Stimulated activated CD8-positive, alpha-beta memory T cell treated with anti-CD3 and anti-CD28 coated beads, Interleukin-15, amount 100 ng/mL, for 4 hours (primary cell): ENCODE measurements at regions not wholly inside any gene's neighbourhood (a gene's known extent, or its start where the extent isn't known, plus 50 kb on each side); places are given as distances from the start of the nearest gene placed in this dataset.

ENCODE experiments used
- DNase-seq, 2 donors: peaks; one replicate each; pipeline ENCODE4 v3.0.0-alpha.2; 2020; ENCODE audit warnings: low read depth in 2 of 2

DNA sequence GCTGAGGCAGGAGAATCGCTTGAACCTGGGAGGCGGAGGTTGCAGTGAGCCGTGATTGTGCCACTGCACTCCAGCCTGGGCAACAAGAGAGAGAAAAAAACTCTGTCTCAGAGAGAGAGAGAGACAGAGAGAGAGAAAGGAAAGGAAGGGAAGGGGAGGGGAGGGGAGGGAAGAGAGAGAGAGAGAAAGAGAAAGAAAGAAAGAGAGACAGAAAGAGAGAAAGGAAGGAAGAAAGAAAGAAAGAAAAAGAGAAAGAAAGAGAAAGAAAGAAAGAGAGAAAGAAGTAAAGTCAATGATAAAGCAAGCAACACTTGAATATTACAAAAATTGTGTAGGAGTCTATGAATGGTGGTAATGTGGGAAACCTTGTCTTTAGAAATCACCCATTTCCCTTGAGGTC lies 133.6 kb upstream of the MSX2 start:
- DNase-seq: no peak

DNA sequence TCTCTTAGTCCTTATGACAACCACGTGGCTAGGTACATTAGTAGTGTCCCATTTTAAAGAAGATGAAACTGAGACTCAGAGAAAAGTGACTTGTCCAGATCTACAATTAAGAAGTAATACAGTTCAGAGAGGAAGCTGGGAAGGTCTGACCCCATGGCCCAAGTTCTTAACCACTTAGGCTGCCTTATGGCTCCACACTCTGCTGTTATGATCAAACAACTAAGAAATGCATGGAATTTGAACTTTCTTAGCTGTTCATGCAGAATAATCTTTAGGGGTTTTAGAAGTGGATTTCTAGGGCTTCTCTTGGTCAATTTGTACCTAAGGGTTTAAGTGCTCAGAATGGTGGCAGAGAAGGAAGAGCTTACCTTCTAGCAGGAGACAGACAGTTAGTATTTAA lies 128.0 kb upstream of the MSX2 start:
- no peak for DNase-seq

DNA sequence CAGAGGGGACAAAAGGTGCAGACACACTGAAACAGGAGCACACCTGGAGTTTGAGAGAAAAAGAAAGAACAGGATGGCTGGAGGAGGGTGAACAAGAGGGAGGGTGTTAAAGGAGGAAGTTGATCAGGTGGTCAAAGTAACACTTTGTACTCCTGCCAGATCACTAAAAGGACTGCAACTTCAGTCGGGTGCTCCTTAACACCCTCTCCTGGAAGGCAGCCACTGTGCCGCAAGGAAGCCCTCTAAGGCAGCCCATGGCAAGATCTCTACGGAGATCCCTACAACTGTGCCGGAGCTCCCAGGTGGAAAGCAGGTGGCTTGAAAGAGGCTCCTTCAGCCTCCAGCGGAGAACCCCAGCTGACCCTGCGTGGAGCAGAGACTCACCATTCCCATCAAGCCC lies 124.4 kb upstream of the MSX2 start:
- DNase-seq: no peak

DNA sequence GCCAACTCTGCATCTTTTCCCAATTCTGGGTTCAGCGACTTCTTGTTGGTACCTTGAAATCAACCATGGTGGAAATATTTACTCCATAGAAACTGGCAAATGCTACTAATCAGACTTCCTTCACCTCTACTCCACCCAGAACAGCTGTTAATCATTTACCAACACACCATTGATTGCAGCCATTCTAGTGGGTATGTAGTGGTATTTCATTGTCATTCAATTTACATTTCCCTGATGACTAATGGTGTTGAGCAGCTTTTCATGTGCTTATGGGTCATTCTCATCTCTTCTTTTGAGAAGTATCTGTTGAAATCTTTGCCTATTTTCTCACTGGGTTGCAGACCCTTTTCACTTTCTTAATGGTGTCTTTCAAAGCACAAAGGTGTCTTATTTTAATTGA lies 122.4 kb upstream of the MSX2 start:
- DNase-seq: no peak

DNA sequence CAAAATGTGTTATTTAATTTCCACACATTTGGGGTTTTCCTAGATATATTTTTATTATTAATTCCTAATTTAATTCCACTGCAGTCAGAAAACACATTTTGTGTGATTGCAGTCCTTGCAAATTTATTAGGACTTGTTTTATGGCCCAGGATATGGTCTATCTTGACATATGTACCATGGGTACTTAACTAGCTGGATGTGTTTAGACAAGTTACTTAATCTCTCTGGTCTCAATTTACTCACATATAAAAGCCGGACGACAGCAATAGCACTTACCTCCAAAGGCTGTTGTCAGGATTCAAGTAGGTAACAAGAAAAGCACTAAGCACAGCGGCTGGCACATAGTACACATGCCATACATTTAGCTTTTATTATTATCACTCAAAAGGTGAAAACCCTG lies 118.2 kb upstream of the MSX2 start:
- no peak for DNase-seq

DNA sequence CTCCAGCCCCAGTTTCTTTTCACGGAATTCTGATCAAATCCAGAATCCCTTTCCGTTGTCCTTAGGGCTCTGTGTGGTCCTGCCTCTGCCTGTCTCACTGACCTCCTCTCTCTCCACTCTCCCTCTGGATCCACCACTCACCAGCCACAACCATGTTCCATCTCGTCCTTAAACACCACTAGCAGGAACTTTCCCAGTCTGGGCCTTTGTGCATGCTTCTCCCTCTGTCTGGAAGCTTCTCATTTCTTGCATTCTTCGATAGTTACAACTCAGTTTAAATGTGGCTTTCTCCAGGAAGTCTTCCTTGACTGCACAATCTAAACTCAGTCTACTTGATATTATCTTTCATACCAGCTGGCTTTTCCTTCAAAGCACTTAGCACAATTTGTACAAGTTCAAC lies 117.7 kb upstream of the MSX2 start:
- no peak for DNase-seq

DNA sequence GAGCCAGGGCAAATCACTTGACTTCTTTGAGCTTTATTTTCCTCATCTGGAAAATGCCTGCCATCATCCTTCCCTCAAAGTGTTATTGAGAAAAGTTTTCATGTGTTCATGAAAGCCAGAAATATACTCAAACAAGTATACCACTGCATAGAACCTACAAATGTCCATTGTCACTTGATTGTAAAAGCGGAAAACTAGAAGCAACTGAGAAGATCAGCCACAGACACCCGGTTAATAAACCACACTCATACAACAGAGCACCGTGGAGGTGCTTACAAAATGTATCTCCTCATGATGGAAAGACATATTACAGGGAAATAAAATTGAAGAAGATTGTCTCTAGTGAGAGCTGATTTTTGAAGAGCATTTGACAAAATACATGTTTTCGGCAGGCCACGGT lies 117.2 kb upstream of the MSX2 start:
- DNase-seq: no peak

DNA sequence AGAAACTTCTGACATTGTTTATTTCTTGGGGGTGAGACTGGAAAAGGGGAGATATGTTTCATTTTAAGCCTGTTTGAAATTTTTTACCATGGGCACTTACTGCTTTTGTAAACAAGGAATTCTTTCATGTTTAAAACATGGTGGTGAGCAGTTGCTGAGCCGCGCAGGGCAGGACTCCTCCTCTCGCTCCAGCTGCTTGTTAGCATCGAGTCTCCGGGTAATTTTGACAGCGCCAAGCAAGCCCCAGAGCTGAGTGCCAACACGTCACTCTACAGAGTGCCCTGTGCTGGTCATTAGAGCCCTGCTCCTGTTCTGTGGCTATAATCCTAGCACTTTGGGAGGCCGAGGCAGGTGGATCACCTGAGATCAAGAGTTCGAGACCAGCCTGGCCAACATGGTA lies 116.5 kb upstream of the MSX2 start:
- DNase-seq: no peak

DNA sequence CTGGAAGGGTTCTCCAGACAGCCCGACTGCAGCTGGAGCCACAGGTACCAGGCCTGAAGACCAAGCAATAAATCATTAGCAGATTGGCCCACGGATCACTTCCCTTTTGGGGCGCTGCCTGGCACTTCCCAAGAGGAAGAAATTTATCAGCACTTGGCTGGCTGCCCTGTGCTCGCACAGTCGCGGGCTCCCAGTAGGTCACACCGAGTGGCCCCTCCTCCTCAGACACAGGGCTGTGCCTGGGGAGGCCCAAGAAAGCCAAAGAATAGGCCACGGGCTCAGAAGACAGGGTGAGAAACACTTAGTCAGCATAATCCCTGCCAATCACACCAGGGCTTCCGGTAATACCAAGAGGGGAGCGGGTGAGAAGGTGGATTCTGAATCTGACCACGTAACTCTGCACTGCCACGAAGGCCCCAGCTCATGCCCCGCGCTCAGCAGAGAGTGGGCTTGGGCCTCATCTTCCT lies 115.7 kb upstream of the MSX2 start:
- DNase-seq: no peak

DNA sequence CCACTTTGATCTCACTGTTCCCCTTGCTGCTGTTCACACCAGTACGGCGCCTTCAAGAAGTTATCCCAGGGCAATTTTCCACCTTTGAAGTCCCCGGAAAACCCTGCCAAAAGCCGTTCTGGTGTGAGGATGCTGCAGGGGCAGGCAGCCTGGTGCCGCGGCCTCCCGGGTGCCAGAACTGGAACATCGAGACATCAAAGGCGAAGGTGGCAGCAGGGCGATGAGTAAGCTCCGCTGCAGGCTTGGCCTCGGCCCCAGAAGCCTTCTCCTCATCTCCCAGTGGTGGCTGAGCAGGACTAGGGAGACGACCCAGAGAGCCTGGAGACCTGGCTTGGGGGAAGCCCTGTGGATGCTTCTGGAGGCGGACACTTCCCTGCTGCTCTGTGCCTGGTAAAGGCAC lies 115.3 kb upstream of the MSX2 start:
- no peak for DNase-seq

DNA sequence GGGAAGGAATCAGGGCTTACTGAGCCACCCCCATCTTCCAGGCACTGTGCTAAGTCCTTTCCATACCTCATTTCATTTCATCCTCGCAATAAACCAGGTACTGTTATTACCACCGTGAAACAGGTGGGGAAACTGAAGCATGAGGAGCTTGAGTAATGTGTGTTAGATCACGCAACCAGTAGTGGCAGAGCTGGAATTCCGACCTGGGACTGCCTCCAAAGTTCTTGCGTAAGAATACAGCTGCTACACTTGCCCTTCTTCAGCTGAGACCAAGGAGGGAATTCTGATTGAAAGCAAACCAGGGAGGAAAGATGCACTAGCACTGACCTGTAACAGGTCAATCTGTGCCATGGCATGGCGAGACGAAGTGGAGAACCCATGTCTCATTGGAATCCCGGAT lies 113.4 kb upstream of the MSX2 start:
- no peak for DNase-seq

DNA sequence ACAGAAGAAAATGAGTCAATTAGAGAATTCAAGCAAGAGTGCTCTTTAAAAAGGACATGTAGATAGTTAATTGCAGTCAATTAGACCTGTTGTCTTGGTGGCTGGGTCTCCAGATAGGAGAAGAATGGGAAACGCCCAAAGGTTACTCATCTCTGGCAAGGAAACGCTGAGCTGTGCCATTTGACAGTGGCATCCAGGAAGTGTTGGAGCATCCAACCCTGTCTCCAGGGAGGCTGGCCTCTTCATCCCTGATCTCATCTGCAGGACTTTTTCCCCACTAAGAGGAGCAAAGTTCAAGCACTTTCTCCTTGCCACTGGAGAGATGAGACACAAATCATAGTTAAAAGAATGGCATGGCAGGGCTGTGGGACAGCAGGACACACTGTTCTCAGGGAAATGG lies 111.7 kb upstream of the MSX2 start:
- no peak for DNase-seq

DNA sequence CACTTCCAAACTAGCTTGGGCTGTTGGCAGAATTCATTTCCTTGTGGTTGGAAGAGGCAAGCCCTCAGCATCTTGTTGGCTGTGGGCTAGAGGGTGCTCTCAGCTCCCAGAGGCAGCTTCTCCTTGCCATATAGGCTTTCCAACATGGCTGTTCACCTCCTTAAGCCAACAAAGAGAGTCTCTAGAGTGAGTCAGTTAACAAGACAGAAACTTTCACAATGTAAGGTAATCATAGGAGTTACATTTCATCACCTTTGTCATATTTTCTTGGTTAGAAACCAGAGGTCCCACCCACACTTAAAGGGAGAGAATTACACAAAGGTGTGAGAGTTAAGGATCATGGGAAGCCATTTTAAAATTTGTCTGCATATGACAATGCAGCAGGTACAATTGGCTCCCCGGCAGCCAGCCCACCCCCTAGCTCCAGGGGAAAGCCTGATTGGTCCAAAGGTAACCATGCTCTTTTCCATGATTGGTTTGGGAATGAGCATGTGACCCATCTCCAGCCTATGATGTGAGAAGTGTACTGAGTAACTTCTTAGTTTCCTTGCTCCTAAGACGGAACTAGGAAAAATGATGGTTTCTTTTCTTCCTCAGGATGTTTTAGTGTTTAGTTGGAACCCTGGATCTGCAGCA lies 109.8 kb upstream of the MSX2 start:
- no peak for DNase-seq

DNA sequence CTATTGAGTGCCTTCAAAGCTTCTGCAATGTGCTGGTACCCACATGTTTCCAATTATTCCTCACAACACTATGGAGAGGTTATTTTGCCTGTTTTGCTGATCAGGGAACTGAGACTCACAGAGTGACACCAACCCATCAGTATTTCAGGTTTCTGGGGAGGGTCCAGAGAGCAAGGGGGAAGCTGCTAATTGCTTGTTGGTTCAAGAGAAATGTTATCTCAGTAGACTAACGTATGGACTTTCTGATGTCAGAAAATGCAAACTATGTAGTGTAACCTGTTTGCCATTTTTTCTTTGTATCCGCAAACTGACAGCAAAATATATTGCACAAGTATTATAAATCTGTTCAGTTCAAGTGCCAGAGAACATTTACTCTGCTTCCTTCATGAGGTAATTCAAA lies 108.3 kb upstream of the MSX2 start:
- no peak for DNase-seq

DNA sequence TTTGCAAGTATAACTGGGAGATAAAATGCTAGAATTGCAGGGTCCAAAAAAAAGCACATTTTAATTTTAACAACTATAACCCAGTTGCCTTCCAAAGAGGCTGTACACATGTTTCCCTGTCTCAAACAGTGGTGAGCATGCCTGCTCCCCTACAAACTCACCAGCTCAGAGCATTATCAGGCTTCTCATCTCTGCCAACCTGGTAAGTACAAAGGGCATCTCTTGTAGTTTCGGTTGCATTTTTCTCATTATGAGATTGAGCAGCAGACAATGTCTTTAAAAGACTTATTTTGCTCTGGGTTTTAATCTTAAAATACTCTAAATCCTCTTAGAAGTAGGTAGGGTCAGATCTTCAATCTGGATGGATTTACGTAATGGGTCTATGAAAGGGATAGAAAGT lies 107.1 kb upstream of the MSX2 start:
- DNase-seq: no peak

DNA sequence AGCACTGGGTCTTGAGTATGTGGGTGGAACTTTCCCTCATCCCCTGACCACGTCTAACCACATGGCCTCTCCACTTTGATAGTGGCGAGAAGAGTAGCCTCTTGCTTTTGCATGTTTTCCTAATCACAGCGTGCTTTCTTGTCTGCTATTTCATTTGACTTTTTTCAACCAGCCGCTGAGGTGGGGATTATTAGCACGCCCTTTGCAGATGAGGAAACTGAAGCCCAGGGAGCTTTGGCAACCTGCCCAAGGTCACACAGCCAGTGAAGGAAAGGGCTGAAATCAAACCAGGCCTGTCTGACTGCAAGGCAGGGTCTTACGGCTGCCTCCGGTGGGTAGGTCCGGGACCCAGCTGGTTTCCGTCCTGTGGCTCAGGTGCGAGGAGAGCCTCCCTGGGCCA lies 106.5 kb upstream of the MSX2 start:
- no peak for DNase-seq

DNA sequence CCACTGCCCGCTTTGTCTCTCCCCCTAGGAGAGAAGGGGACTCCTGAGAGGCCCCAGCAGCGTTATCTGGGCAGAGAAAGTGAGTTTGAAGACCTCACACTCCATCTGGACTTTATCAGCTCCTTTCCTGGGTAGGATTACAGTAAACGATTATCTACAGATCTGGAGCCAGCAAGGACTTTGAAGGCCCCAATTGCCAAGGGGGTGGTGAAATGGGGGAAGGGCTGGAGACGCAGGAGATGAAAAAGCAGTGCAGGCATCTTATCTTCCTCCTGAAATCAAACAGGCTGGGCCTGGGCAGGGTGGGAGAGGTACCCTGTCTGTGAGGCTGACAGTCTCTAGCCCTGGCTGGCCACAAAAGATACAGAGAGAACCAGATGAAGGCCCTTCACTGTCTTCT lies 105.8 kb upstream of the MSX2 start:
- no peak for DNase-seq

DNA sequence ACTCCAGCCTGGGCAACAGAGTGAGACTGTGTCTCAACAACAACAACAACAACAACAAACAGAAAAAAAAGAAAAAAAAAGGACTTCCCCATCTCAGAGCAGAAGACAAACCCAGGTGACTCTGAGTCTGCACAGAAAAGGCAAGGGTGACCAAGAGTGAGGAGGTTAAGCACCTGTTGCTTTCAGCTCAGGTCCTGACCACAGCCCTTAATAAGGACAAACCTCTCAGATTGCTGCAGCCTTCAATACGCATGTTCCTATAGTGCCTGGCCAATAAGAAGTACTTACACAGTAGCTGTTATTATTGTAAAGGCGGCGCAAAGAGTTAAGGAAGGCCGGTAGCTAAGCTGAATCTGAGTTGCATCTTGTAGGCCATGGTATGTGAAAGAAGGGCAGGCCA lies 102.3 kb upstream of the MSX2 start:
- no peak for DNase-seq

DNA sequence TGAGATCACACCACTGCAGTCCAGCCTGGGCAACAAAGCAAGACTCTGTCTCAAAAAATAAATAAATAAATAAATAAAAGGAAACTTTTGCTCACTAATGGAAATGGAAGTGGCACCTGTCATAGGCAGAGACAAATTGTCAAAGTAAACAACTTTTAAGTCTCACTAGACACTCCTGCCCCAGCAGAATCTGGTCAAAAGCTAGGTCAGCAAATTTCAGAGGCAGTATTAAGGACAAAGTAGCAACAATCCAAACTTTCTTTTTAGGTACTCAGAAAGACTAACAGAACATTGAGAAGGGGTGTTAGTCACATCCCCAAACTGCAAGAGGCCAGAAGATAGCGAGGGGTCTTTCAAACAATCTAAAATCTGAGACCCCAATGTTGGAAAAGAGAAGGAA lies 101.4 kb upstream of the MSX2 start:
- DNase-seq: no peak

DNA sequence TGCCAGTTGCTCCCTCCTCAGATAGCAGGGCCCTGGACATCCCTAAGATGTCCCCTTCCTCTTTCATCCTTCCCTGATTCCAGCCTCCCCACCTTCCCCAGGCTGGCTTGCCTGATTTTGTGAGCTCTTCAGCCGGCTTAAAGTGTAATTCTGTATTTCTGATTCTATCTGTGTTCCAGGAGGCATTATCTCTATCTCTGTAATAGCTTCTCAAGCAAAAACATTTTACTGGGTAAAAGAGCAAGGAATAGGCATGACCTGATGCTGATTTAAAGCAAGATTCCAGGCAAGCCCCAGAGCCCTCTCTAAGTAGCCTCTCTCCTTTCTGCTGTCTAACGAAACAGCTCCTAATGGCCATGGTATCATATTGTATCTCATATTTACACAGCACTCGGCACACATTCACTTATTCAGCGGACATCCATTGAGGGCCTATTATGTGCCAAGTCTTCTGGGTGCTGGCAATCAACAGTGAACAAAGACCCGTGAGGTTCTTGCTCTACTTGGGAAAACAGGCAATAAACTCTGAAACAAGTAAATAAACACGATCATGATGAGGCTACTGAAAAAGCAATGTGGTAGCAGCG lies 100.9 kb upstream of the MSX2 start:
- DNase-seq: no peak

DNA sequence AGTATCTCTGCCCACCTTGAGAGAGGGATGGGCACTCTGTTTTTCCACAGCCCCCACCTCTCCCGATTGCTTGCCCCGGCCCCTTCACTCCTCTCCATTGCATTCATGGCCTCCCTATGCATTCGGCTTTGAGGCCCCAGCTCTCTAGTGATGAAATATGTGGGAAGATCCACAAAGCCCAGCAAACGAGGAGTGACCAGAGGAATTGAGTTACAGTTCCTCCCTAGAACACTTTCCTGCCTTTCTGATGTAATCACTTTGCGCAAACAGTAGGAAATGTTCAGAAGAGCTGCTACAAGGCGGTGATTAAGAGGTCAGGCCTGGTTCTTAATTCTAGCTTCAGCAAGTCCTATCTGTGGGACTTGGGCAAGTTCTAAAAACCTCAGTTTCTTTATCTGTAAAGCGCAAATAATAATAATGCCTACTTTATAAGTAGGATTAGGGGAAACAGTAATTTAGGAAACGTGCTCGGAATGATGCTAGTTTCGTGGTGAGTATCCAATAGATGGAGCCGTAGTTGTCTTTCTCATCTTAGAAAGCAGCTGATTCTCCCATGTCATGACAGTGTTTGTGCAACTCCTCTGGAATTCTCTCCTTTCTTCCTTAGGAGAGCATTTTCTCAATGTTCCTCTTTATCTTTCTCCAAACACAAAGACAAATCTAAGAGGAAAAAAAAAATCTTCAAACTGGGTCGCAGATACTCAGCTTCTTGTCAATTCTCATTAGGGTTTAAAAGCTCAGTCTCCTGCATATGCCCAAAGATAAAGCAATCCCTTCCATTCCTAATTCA lies 99.5 kb upstream of the MSX2 start:
- DNase-seq: no peak

DNA sequence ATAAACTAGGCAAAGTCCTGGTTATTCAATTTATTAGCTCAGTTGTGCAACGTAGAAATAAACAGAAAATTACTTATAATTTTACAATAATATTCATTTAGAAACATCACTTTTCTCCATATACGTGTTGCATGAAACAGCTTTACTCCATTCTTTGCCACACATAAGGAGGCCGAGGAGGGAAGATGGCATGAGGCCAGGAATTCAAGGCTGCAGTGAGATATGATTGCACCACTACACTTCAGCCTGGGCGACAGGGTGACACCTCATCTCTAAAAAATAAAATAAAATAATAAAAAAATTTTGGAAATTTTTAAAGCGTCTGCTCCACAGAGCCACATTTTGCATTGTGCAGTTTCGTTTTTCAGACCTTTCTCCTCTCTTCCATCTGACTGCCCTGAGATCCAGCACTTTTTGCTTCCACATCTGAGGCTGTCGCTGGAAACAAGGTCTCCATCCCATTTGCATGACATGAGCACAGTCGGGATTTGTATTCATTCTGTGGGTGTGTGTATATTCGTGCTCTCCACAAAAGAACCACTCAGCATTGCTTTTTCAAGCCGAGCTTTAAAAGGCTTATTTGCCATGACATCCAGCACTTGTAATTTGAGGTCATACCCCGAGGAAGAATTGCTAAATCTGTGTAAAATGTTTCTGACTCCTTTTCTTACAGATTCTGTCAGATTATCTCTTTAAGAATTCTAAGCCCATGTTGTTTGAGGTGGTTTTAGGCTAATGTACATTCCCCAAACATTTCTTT lies 98.6 kb upstream of the MSX2 start:
- no peak for DNase-seq
